AG09319 (cell line): ENCODE measurements at regions not wholly inside any gene's neighbourhood (a gene's known extent, or its start where the extent isn't known, plus 50 kb on each side); places are given as distances from the start of the nearest gene placed in this dataset.

Experiments used
- DNase-seq: peaks from one replicate; pipeline ENCODE4 v3.0.0-alpha.2; 2010; ENCODE audit warnings: low read depth; ENCODE audit errors: extremely low read depth
- TF ChIP-seq, protein P1 (sequence below): IDR thresholded peaks from 2 replicates; pipeline ENCODE4 v1.5.1; 2011; ENCODE audit warnings: low read depth, mild to moderate bottlenecking, inconsistent platforms, low read length, moderate library complexity

- no peak for DNase-seq
- TF ChIP-seq, protein P1, sequence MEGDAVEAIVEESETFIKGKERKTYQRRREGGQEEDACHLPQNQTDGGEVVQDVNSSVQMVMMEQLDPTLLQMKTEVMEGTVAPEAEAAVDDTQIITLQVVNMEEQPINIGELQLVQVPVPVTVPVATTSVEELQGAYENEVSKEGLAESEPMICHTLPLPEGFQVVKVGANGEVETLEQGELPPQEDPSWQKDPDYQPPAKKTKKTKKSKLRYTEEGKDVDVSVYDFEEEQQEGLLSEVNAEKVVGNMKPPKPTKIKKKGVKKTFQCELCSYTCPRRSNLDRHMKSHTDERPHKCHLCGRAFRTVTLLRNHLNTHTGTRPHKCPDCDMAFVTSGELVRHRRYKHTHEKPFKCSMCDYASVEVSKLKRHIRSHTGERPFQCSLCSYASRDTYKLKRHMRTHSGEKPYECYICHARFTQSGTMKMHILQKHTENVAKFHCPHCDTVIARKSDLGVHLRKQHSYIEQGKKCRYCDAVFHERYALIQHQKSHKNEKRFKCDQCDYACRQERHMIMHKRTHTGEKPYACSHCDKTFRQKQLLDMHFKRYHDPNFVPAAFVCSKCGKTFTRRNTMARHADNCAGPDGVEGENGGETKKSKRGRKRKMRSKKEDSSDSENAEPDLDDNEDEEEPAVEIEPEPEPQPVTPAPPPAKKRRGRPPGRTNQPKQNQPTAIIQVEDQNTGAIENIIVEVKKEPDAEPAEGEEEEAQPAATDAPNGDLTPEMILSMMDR, result no peak
These were observed 115.2 kb upstream of the ARGLU1 start for GRCh38 chr13:106683179-106683578.

DNA sequence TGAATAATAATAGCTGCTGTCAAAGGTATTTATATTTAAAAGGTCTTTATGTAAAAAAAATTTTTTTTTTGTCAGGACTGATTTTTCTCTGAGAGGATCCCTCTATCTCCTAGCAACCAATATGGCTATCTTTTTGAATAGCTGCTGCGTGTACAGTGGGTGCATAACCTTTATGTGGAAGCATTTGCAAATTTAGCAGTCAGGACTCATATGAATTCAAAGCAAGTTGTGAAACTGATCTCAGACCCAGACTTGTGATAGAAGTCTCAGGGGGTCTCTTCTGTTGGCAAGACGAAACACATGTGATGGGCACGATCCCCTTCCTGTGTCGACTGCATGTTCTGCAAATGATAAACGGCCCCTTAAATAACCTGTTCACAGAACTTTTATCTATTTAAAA, 114.1 kb upstream of the ARGLU1 start:
- no peak for DNase-seq
- TF ChIP-seq, protein P1, result no peak

- TF ChIP-seq, protein P1, result no peak
- no peak for DNase-seq
These were observed 113.6 kb upstream of the ARGLU1 start for GRCh38 chr13:106681536-106681935.

DNA sequence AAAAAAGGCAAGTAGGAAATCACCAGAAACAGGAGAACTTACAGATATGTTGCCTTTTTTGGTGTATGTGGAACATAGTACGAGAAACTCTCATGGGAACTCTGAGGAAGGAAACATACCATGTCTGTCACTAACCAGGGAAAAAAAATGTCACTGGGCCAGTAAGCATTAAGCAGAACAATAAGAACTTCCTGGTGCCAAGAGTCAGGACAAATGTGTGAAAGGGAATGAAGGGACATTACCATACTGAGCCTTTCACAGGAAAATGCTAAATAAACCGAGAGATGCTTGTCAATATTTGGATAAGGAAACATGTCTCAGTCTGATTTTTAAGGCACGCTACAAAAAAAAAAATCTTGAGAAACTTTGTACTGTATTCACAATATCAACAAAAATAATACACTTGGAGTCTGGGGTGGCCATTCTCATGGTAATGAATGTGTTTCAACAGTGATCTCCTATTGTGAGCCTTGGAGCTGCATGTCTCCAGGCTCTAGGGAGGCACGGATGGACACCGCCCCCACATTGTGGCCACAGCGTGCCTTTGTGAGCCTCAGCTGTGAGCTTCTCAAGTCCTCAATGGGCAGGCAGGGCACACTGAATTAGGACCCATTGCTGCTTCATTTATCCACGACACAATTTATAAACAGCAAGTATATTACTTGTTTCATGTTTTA, 113.0 kb upstream of the ARGLU1 start:
- TF ChIP-seq, protein P1, result no peak
- DNase-seq, result no peak

DNA sequence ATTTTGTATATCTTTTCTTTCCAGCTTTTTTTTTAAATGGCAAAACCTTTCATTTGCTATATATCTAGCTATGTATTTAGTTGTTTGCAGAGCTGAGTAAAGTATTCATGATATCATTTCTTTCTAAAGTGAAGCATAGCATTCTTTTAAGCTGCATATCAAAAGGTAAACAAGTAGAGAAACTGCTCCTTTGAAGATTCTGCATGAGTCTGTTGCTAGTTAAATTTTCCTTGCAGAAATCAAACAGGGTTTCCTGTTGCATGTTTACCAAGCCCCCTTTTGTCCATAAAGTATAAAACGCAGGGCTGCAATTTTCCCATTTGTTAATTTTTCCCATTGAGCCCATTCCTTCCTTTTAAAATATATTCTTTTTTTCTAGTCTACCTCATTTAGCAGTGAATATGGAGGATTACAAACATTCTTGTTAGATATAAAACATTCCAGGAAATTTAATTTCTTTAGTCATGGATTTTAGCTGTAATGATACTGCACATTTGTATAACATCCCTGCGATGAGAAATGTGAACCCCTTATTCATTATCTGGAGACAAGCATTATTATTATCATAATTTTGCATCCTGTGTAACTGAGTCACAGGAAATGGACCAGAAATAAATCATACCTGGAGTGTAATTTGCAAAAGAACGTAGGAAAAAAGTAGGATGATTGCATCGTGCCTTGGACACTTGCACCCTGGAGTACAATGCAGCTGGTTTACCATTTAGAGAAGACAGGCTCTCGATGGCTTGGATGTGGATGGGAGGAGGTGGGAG, 110.9 kb upstream of the ARGLU1 start:
- TF ChIP-seq, protein P1, result no peak
- DNase-seq, result no peak

GRCh38 chr13:106675311-106675710, 107.4 kb upstream of the ARGLU1 start:
- no peak for DNase-seq
- TF ChIP-seq, protein P1, result no peak

DNA sequence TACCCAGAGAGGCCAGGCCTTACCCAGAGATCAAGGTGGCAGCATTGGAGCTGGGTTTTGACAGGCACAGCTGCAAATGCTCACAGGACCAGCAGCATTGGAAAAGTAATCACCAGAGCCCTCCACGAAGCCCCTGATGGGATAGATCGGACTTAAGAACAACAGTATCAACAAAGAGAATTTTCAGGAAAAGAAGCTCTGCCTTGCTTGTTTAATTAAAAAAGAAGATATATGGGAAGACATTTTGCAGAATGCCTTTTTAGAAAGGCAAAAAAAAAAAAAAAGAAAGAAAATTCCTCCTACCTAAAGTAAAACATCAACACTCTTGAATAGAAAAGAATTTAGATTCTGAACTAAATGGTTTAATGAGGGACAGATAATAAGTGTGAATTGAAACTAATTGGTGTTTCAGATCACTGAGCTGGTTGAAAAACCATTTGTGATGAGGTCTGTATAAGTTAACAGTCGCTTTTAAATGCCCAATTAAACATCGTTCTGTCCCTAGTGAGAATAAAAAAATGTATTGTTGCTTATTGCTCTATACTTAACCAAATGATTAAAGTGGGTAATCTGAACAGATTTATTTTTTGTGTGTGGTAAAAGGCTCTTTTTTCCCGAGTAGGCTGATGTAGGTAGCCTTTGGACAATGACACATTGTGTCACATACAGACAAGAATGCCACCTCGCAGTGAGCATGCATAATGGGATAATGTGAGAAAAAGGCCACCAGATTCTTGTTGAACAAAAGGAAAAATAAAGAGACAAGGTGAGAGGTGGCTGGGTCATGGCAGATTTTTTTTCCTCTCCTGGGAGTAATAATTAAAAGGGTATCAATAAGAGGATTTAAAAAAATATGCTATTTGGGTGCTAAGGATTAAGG, 93.0 kb upstream of the ARGLU1 start:
- TF ChIP-seq, protein P1, result no peak
- no peak for DNase-seq
